HG02763 (cell line): ENCODE measurements at regions not wholly inside any gene's neighbourhood (a gene's known extent, or its start where the extent isn't known, plus 50 kb on each side); places are given as distances from the start of the nearest gene placed in this dataset.
"Not testable (repeated sequence)": the region's sequence is repeated elsewhere in the genome, so short reads cannot be mapped to it uniquely, and the experiment has no call there.

Experiments used
- ATAC-seq: cut with Tn5 transposase; IDR thresholded peaks from one replicate; pipeline ENCODE4 v1.9.1; 2021; ENCODE audit warnings: mild to moderate bottlenecking, moderate library complexity; ENCODE audit not compliant: unreplicated experiment

DNA sequence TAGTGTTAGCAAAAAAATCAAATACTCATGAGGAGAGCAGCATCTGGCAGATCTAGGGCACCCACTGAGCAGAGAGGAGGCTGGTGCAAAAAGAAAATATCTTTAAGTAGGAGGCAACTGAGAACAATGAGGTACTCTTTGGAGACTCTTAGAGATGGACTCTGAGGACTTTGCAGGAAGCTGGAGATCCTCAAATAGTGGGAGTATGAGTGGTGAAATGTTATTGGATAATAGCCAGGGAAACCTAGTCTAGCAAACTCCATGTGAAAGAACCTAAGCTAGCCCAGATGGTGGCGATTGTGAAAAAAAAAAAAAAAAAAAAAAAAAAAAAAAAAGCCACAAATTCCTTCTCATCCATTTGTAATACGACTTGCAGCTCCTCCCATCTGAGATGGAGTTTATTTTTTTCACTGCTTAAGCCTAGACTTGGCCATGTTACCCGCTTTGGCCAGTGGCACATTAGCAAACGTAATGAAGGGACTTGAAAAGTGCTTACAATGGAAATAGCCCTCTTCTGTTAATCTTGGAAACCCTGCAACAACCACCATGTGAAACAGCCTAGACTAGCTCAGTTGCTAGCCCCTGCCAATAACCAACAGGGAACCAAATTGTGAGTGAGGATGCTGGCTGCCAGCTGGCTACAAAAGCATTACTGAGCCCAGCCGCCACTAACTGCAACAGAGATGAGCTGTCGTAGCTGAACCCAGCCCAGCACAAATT lies 476.2 kb downstream of the KLF12 start:
- no peak for ATAC-seq

GRCh38 chr13:73656863-73657262 lies 477.3 kb downstream of the KLF12 start:
- ATAC-seq: no peak

GRCh38 chr13:73653688-73654087 lies 480.5 kb downstream of the KLF12 start:
- no peak for ATAC-seq

GRCh38 chr13:73647417-73647816 lies 486.8 kb downstream of the KLF12 start:
- ATAC-seq: no peak

DNA sequence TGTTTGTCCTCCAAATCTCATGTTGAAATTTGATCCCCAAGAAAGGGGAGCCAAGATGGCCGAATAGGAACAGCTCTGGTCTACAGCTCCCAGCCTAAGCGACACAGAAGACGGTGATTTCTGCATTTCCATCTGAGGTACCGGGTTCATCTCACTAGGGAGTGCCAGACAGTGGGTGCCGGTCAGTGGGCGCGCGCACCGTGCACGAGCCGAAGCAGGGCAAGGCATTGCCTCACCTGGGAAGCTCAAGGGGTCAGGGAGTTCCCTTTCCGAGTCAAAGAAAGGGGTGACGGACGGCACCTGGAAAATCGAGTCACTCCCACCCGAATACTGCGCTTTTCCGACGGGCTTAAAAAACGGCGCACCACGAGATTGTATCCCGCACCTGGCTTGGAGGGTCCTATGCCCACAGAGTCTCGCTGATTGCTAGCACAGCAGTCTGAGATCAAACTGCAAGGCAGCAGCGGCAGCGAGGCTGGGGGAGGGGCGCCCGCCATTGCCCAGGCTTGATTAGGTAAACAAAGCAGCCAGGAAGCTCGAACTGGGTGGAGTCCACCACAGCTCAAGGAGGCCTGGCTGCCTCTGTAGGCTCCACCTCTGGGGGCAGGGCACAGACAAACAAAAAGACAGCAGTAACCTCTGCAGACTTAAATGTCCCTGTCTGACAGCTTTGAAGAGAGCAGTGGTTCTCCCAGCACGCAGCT lies 493.6 kb downstream of the KLF12 start:
- not testable (repeated sequence) for ATAC-seq

GRCh38 chr13:73635166-73635787 lies 498.9 kb downstream of the KLF12 start:
- ATAC-seq: no peak

DNA sequence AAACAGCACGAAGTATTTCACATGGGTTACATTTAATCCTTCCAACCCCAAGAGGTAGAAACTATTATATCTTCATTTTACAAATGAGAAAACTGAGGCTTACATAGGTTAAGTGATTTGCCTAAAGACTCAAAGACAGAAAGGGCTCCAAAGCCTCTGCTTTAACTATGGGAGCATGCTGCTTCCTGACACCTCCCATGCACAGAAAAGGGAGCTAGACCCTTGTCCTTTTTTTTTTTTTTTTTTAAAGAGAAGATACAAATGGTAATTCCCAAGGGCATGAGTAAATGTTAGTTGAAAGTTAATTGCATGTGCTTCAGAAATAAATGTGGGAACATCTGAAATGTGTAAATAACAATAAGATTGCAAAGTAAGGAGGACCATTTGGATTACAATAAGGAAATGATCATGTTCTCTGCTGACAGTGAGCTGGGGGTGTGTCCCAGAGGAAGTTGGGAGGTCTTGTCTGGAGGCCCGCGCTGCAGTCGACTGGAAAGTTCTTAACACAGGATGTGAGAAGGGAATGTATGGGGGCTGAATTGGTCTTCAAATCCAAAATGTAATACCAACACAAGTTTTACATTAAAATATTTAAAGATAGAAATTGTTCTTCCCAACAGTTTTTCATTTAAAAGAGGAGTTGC lies 500.3 kb downstream of the KLF12 start:
- no peak for ATAC-seq

GRCh38 chr13:73631411-73631810 lies 502.8 kb downstream of the KLF12 start:
- ATAC-seq: no peak

- ATAC-seq: no peak
These were observed 508.5 kb downstream of the KLF12 start for GRCh38 chr13:73625562-73626339.

DNA sequence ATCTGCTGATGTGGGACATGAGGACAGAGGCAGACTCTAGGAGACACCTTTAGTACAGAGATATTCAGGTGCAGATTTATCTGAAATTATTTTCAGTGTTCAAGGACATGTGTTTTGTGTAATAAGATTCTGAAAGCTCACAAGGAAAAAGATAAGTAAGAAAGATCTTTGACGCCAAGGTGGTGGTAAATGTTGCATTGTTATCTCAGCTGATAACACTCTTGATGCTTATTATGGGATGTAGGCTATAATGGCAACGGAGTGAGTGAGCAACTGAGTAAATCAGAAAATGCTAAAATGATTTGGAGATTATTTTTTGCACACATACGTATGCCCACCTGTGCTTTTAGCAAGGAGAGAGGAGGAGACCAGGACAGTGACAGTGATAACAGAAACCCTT lies 510.9 kb downstream of the KLF12 start:
- ATAC-seq: no peak

DNA sequence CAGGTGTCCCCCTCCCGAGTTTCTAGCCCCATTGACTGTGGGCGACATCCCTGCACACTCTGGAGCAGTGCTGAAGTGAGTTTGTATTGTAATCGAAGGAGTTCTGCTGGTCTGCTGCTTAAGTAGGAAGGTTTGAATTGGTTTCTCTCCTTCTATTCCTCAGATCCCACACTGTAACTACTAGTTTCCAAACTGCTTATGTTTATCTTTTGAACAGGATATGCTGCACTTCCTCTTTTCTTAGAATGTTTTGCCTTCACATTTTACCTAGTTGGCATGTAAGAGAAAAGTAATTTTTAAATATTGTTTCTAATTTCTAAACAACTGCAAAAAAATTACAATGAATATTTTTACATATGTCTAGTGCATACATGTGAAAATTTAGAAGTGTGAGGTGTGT lies 511.8 kb downstream of the KLF12 start:
- no peak for ATAC-seq

DNA sequence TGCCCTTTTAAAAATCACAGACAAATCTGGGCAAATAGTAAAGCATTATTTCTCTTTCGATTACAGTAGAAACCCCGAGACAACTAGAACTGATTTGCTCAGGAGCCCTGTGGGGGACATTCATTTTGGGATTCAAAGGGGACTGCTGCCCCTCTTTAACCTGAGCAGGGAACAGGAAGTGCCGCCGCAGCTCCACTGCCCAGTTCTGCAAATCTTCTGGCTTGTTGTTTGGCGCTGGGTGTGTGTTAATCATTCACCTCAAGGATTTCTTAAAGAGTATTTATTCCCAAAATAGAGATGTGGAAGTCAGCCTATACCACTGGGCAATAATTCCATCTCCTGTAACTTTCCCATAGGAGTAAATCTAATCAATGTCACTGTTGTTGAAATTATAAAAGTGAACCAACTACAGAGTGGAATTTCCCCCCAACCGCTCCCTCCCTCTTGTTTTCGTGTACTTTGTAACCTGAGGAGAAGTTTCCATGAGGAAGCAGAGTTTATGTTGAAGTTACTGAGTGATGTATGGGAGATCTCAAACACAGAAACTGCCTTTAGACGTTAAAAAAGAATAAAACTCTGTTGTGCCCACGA lies 515.8 kb downstream of the KLF12 start:
- no peak for ATAC-seq

DNA sequence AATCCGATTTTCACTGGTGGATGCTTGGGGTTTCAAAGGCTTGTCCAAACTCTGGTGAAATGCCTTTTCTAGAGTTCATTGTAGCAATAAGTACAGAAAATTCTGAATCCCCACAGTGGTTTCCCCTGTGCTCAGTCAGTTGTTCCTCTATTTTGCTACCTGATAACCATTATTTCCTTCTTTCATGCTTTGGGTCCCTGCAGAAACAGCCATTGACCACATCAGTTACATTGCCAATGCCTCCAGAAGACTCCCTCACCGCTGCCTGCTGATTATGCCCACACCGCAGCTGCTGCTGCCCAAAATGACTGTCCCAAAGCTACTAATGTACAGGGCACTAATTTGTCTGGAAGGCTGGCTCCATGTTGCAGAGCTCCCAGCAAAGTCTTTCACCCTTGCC lies 517.3 kb downstream of the KLF12 start:
- no peak for ATAC-seq

GRCh38 chr13:73610799-73611592 lies 523.2 kb downstream of the KLF12 start:
- no peak for ATAC-seq

GRCh38 chr13:73608711-73609485 lies 525.3 kb downstream of the KLF12 start:
- no peak for ATAC-seq

GRCh38 chr13:73608157-73608516 lies 526.1 kb downstream of the KLF12 start:
- no peak for ATAC-seq

DNA sequence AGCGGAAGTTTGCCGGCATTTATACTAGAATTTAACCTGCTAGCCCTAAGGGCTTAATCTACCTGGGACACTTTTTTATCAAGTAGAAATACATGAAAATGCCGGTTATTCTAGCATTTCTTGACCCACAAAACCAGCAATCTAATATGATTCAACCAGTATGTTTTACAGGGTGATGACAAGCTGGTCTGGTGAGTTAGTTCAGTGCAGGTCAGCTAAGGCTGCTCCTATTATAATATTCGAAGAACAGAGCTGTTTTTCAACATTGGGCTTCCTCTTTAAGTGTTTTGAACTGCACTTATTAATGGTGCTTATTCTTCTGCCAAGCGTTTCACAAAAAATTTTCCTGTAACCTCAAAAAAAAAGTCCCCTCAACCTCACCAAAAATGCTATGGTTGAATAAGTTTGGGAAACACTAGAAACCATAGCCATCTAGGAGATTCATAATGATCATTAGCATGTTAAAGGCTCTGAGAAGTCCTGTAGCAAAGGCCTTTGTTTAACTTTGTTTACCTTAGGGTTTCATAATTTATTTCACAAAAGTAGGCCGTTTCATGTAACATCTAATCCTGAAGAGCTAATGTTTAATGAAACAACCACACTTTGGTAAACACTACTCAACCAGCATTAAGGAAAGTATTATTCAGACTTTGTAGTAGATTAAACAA lies 526.6 kb downstream of the KLF12 start:
- ATAC-seq: no peak

DNA sequence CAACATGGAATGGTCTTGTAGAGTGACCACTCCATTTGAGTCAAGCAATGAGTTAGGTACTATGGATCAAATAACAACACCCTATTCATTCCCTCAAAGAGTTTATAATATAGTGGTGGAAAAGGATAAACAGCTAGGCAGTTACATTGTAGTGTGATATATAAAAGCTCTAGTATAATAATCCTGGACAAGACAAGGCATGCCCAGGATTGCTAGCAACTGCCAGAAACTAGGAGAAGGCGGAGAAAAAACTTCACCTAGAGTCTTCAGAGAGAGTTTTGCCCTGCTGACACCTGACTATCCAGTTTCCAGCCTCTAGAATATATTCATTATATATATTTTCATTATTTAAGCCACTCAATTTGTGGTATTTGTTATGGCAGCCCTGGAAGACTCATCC lies 530.6 kb downstream of the KLF12 start:
- ATAC-seq: no peak
